Forelimb muscle (tissue), 1 donor: ENCODE measurements at regions not wholly inside any gene's neighbourhood (a gene's known extent, or its start where the extent isn't known, plus 50 kb on each side); places are given as distances from the start of the nearest gene placed in this dataset.
"Not testable (repeated sequence)": the region's sequence is repeated elsewhere in the genome, so short reads cannot be mapped to it uniquely, and the experiment has no call there.

Experiments used
- DNase-seq: peaks from one replicate; pipeline ENCODE4 v3.0.0-alpha.2; 2013; ENCODE audit warnings: low read depth

GRCh38 chr19:56978023-56978565 lies 137.6 kb upstream of the PEG3 start:
- DNase-seq, result no peak

DNA sequence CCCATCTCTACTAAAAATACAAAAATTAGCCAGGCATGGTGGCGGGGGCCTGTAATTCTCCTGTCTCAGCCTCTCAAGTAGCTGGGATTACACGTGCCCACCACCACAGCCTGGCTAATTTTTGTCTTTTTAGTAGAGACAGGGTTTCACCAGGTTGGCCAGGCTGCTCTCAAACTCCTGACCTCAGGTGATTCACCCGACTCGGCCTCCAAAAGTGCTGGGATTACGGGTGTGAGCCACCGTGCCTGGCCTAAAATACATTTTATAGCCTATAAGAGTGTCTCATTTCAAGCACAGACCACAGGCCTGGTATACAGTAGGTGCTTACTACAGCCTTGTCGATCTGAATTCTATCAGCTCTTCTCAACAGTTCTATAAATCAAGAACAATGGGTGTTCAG lies 139.5 kb upstream of the USP29 start:
- DNase-seq, result not testable (repeated sequence)

DNA sequence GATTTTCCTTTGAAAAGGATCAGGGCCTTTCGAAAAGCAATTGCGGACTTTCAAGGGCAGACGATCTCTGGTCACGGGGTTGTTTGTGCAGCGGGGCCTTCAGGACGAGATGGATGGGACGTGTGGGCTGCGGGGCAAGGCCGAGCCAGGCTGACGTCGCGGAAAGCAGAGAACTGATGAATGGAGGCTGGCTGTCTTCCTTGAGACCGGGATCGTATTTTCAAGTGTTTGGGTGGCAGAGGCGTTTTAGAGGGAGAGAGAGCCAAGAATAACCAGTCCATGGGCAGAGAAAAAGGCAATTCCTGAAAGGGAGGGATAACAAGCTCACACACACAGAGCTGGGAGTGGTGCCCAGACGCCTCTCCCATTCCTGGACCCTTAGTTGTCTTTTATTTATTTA lies 138.9 kb upstream of the USP29 start:
- no peak for DNase-seq

DNA sequence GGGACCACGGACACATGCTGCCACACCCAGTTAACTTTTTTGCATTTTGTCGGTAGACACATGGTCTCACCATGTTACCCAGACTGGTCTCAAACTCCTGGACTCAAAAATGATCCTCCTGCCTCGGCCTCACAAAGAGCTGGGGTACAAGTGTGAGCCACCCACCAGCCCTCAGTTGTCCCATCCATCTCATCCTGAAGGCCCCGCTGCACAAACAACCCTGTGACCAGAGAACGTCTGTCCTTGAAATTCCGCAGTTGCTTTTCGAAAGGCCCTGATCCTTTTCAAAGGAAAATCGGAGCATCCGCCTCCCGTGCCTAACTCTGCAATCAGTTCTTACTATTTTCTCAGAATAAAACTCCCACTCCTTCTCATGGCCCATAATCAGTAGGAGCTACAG lies 138.3 kb upstream of the USP29 start:
- DNase-seq, result not testable (repeated sequence)

DNA sequence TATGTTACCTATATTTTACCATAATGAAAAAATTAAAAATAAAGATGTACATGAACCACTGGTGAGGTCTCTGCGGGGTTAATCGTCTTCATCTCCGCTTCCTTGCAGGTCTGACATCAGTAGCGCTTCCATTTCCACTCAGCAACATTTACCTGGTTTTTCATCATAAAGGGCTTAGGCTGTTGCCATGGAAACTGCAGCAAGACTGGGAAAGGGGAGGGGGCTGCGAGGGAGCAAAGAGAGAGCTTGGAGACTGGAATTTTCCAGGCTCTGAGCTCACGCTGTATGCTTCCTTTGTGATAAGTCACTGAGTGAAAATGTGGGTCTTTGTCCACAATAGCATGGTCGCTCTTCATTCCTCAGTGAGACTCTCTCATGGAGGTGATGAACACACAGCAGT lies 136.6 kb upstream of the USP29 start:
- no peak for DNase-seq

DNA sequence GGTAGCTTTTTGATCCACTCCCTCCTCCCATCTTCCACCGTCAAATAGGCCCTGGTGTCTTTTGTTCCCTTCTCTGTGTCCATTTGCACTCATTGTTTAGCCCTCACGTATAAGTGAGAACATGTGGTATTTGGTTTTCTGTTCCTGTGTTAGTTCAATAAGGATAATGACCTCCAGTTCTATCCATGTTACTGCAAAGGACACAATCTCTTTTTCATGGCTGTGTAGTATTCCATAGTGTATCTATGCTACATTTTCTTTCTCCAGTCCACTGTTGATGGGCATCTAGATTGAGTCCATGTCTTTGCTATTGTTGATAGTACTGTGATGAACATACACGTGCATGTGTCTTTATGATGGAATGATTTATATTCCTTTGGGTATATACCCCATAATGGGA lies 136.0 kb upstream of the USP29 start:
- no peak for DNase-seq

DNA sequence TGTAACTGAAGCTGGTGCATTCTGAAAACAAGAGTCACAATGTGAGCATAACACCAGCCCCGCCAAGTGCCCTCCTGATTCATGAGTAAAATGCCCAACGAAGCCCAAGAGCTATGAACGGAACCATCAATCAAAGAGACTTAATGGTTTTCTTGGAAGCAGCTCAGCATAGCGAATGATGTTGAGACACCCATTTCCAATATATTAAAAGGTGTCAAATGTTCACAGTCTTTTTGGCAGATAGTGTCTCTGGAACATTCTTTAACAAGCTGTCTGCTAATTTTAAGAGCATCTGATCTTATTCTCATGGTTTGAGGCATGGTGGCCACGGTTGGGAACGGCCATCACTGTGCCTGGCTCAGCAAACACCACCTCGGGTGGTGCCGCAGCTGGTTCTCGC lies 133.4 kb upstream of the USP29 start:
- DNase-seq, result no peak

DNA sequence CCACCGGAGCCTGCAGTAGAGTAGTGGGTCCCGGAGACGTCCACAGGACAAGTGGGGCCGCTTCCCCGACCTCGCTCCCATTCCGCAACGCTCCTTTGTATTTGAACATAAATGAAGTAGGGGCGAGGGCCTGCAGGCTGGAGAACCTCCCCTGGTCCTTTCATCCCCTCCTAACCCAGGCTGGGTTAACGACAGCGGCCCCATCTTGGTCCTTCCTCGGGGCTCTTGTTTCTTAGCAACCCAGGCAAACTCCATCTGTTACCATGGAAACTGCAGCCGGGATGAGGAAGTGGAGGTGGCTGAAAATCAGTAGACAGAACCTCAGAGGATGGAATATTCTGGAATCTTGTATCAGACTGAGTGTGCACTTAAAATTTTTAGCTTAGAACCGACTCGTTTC lies 132.6 kb upstream of the USP29 start:
- no peak for DNase-seq

DNA sequence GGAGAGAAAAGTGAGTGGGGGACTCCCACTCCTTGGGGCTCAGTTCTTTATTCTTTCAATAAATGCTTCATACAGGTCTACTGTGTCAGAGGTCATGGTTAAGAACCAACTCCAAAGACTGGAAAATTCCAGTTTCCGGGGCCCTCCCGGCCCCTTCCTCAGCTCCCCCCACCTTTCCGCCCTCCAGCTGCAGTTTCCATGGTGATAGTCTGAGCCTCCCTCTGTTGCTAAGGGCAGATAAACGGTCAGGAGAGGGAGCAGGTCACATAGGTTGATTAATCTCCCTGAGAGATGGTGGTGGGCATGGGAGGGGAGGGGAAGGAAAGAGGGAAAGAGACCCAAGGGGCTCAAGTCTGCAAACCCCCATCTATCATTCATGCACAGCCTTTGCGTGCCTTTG lies 131.5 kb upstream of the USP29 start:
- DNase-seq, result no peak

GRCh38 chr19:56991912-56992311 lies 127.9 kb upstream of the USP29 start:
- DNase-seq, result no peak

DNA sequence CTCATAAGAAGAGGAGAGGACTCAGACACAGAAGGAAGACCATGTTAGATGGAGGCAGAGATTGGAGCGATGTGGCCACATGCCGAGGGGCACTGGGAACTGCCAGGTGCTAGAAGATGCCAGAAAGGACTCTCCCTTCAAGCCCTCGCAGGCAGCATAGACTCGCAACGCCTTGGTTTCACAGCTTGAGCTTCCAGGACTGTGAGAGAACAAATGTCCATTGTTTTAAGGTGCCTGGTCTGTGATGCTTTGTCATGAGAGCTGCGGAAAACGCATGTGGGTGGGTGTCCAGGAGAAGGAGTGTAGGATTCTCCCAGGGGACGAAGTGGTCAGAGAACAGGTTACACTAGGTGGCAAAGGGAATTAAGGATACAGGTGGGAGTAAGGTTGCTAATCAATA lies 125.9 kb upstream of the USP29 start:
- DNase-seq, result no peak

DNA sequence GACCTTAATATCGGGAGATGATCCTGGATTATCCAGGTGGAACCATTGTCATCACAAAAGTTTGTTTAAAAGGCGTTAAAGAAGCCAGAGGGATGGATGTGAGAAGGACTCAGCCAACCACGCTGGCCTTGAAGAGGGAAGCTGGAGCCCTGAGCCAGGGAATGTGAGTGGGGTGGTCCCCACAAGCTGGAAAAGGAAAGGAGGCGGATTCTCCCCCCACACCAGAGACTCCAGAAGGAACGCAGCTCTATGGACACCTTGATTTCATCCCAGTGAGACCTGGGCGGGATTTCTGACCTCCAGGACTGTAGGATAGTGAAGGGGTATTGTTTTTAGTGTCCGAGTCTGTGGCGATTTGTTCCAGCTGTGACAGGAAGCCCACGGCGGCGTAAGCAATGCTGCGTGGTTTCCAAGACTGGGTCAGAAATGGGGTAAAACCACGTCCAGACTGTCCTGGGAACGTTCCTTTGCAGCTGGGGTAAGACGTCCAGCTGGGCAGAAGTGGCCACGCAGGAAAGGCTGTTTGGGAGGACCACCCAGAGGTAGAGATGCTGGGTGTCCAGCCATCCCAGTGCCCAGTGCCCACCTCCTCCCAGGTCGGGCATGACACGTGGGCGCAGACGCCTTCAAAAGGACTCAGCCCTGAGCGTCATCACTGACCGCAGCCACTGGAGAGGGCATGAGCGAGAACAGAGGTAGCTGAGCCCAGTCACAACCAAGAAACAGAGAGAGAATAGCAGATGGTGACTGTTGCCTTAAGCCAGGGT lies 125.4 kb upstream of the USP29 start:
- no peak for DNase-seq

- no peak for DNase-seq
Observed at GRCh38 chr19:56995303-56995702, 124.5 kb upstream of the USP29 start.

GRCh38 chr19:57002195-57002601 lies 117.6 kb upstream of the USP29 start:
- DNase-seq, result no peak

DNA sequence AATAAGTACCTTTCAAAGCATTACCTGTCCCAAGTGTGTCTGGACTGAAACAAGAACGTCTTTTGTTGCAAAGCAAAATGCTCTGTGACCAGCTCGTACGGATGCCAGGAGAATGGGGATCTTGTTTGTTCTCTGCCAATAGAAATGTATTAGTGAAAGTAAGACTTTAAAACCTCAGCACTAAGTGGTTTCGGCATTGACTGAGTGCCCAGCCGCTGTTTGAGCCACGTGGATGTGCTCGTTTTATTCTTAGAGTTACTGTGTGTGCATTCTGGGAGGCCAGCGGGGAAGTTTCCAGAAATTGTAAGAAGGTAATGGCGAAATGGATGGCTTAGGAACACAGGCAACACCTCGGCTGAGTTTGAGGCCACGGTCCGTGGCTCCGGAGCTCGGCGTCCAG lies 117.1 kb upstream of the USP29 start:
- no peak for DNase-seq

GRCh38 chr19:57004418-57004817 lies 115.4 kb upstream of the USP29 start:
- no peak for DNase-seq

DNA sequence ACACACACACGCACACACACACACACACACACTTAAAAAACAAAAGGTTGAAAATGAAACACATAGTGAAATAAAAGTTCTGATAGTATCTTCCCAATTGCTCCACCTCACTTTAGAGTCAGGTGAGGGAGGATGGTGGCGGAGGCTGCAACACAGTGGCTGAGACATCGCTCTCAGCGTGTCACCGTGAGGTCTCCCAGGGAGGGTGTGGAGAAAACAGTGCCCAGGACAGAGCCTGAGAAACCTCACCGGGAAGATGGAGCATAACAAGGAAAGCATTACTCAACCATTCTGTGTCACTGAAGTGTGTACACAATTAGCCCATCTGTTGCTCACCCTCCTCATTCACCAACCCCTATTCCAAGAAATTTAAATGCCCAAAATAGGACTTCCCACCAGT lies 111.4 kb upstream of the USP29 start:
- DNase-seq, result no peak

- DNase-seq, result no peak
Observed at GRCh38 chr19:57010541-57010940, 109.2 kb upstream of the USP29 start.

DNA sequence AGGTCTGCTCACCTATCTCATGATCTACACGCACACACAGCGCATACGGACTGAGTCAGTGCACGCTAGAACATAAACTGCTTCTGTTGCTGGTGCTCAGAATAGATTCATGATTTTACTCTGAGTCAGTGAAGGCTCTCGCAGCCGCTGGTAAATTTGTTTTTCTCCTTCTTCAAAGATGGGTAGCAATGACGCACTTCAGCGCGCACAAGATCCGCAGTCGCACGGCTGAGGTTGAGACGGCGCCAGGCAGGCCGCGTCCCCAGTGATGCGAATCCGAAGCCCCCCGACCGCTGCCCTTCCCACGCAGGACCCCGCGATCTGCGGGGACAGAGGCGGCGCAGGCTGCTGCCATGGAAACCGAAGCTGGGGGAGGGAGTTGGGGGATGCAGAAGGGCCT lies 103.7 kb upstream of the USP29 start:
- no peak for DNase-seq

- DNase-seq, result no peak
Observed at GRCh38 chr19:57016491-57016890, 103.3 kb upstream of the USP29 start.

- no peak for DNase-seq
Observed at GRCh38 chr19:57025491-57025890, 94.3 kb upstream of the USP29 start.

DNA sequence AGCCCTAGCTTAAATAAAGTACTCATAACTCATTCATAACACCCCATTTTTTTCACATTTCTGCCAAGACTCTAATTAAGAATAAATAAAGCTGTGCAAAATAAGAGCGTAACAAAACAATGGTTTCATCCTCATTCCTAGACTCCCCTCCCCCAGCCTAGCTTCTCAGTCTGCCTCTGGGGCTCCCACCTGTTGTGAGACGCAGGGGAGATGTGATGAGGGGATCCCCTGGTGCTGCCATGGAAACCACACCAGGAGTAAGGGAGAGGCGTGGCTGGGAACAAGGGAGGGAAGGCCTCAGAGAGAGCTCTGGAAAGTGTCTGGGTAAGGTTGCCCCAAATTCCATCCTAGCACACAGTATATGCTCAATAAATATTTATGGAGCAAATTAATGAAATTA lies 93.3 kb upstream of the USP29 start:
- DNase-seq, result no peak

GRCh38 chr19:57027360-57027759 lies 92.4 kb upstream of the USP29 start:
- no peak for DNase-seq
